ENCODE measurements at regions not wholly inside any gene's neighbourhood (a gene's known extent, or its start where the extent isn't known, plus 50 kb on each side); places are given as distances from the start of the nearest gene placed in this dataset.

DNA sequence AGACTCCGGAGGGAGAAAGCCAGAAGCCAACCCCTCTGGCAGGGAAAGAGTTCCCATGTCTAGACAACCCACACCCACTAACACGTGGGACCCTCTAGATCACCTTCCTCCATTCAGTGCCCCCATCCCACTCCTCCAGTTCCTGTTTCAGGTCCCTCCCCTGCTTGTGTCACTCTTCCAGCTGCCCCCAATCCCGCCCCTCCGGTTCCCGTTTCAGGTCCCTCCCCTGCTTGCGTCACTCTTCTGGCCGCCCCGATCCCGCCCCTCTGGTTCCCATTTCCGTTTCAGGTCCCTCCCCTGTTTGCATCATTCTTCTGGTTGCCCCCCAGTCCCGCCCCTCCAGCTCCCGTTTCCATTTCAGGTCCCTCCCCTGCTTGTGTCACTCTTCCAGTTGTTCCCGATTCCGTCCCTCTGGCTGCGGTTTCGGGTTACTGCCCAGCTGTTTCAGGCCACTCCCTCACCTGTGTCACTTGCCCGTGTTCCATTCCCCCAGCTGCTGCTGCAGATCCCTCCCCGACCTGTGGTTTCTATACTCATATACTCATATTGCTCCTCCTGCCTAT, 64.8 kb upstream of the RANBP6 start:
- Histone ChIP-seq H3K4me1 (ENCODE audit: low read depth) (peaks cover 16% of the 10 kb centered on the region), H3K27ac (peak overlapping the region; percentile 94), H3K4me3 (peak overlapping the region; percentile 25), H3K27me3 (no peaks in the 10 kb centered on the region), H3K36me3 (no peaks in the 10 kb centered on the region), H3K9me3 (ENCODE audit: low read depth) (no peaks in the 10 kb centered on the region)
- peak; percentile 96 for DNase-seq (ENCODE audit: low read depth in 1 of 2, low spot score in 1 of 2)
- TF ChIP-seq, protein P1, sequence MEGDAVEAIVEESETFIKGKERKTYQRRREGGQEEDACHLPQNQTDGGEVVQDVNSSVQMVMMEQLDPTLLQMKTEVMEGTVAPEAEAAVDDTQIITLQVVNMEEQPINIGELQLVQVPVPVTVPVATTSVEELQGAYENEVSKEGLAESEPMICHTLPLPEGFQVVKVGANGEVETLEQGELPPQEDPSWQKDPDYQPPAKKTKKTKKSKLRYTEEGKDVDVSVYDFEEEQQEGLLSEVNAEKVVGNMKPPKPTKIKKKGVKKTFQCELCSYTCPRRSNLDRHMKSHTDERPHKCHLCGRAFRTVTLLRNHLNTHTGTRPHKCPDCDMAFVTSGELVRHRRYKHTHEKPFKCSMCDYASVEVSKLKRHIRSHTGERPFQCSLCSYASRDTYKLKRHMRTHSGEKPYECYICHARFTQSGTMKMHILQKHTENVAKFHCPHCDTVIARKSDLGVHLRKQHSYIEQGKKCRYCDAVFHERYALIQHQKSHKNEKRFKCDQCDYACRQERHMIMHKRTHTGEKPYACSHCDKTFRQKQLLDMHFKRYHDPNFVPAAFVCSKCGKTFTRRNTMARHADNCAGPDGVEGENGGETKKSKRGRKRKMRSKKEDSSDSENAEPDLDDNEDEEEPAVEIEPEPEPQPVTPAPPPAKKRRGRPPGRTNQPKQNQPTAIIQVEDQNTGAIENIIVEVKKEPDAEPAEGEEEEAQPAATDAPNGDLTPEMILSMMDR (IDR thresholded peaks at IDR 0.05; ENCODE audit: low read depth, low read length), result no peak

DNA sequence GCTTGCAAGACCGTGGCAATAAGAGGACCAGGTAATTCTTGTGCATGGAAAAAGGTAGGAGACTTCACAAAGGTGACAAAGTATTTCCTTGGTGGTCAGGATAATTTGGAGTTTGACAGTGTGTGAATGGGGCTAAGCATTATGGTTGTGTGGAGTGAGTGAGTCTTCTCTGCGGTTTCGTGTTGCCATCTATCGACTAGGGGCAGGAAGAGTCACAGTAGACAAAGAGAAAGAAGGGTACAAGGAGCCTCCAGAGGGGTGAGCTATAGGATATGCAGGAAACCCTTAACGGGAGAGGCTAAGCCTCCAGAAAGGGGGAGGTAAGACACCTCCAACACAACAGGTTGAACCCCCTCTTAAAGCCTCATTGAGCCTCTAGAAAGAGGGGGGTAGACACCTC, 64.0 kb upstream of the RANBP6 start:
- peak overlapping the region; percentile 94 for H3K27ac ChIP-seq
- H3K36me3 ChIP-seq, result no peaks in the 10 kb centered on the region
- TF ChIP-seq, protein P1 (IDR thresholded peaks at IDR 0.05; ENCODE audit: low read depth, low read length), result no peak
- peak overlapping the region; percentile 25 for H3K4me3 ChIP-seq
- H3K27me3 ChIP-seq, result no peaks in the 10 kb centered on the region
- DNase-seq (ENCODE audit: low read depth in 1 of 2, low spot score in 1 of 2), result no peak
- peaks cover 16% of the 10 kb centered on the region for H3K4me1 ChIP-seq (ENCODE audit: low read depth)
- H3K9me3 ChIP-seq (ENCODE audit: low read depth), result no peaks in the 10 kb centered on the region

DNA sequence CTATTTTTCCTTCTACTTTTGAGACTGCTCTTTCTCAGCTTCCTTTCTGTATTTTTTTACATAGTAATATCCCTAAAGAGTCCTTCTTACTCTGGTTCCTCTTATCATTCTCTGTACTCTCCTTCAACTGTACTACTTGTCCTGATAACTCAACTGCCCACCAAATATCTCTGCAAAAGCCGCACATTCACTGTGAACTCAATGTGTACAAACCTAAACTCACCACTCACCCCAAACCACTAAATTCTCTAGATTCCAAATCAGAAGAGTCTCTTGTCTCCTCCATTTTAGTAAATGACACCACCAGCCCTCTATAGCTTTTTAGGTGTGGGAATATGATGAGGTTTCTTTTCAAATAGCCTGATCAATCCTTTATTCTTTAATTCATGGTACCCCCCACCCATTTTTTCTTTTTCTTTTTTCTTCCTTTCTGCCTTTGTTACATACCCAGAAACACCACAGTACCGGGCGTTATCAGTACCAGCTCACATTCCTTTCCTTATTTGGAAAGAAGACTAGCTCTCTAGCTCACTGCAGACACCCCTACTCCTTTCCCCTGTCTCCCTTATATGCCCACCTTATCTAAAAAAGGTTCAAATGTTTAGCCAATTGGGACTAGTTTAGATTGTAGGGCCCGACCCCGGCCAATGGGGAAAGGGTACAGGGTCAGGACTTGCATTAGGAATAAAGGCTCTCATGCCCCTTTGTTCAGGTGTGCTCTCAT, 63.1 kb upstream of the RANBP6 start:
- H3K27me3 ChIP-seq, result no peaks in the 10 kb centered on the region
- peak overlapping the region; percentile 94 for H3K27ac ChIP-seq
- H3K4me1 ChIP-seq (ENCODE audit: low read depth), result peaks cover 16% of the 10 kb centered on the region
- peak; percentile 41 to 75 for DNase-seq (ENCODE audit: low read depth in 1 of 2, low spot score in 1 of 2)
- no peak overlapping the region for H3K4me3 ChIP-seq
- TF ChIP-seq, protein P1 (IDR thresholded peaks at IDR 0.05; ENCODE audit: low read depth, low read length), result no peak
- no peaks in the 10 kb centered on the region for H3K36me3 ChIP-seq
- H3K9me3 ChIP-seq (ENCODE audit: low read depth), result no peaks in the 10 kb centered on the region

DNA sequence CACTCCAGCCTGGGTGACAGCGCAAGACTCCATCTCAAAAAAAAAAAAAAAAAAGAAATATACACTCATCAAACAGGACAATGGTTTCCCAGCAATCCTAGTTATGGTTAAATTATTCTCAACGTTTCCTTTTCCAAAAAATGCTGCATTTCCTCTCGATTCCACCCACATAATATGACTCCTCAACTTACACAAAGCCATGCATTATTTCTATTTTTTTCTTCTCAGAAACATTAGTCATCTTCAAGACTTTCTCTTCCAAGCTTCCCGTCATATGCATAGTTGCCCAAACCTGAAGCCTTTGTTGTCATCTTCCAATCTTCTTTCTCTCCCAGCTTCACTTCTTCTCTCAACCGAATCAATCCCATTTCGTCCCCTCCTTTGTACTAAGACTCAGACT, 61.4 kb upstream of the RANBP6 start:
- TF ChIP-seq, protein P1 (IDR thresholded peaks at IDR 0.05; ENCODE audit: low read depth, low read length), result no peak
- no peaks in the 10 kb centered on the region for H3K9me3 ChIP-seq (ENCODE audit: low read depth)
- H3K4me1 ChIP-seq (ENCODE audit: low read depth), result peaks cover 16% of the 10 kb centered on the region
- H3K27ac ChIP-seq, result no peak overlapping the region
- no peaks in the 10 kb centered on the region for H3K27me3 ChIP-seq
- DNase-seq (ENCODE audit: low read depth in 1 of 2, low spot score in 1 of 2), result peak in 1 of 2 donors; percentile 73
- no peaks in the 10 kb centered on the region for H3K36me3 ChIP-seq
- H3K4me3 ChIP-seq, result no peak overlapping the region

DNA sequence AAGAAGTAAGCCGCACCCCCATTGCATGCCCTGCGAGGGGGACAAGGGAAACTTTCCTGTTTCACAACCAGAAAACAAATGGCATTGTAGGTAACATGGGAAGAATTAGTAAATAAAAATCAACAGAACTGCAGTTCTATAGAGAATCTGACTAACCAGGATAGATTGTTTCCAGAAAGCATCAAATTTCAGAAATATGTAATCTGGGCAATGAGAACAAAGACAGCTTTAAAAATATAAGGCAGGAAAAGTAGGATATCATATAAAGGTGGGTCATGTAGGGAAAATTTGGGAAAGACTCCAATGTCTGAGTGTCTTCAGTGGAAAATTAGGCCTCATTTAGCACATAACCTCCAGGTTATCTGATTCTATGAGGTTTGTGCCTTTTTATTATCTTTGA, 58.3 kb upstream of the RANBP6 start:
- H3K4me1 ChIP-seq (ENCODE audit: low read depth), result peaks cover 7% of the 10 kb centered on the region
- no peak overlapping the region for H3K27ac ChIP-seq
- no peaks in the 10 kb centered on the region for H3K36me3 ChIP-seq
- no peaks in the 10 kb centered on the region for H3K27me3 ChIP-seq
- no peak for DNase-seq (ENCODE audit: low read depth in 1 of 2, low spot score in 1 of 2)
- H3K9me3 ChIP-seq (ENCODE audit: low read depth), result no peaks in the 10 kb centered on the region
- TF ChIP-seq, protein P1 (IDR thresholded peaks at IDR 0.05; ENCODE audit: low read depth, low read length), result no peak
- H3K4me3 ChIP-seq, result no peak overlapping the region

Measured in cardiac muscle cell (in vitro differentiated cells and primary cell).